GM13976 (cell line): ENCODE measurements at regions not wholly inside any gene's neighbourhood (a gene's known extent, or its start where the extent isn't known, plus 50 kb on each side); places are given as distances from the start of the nearest gene placed in this dataset.
"Not testable (repeated sequence)": the region's sequence is repeated elsewhere in the genome, so short reads cannot be mapped to it uniquely, and the experiment has no call there.

Source experiments
- DNase-seq: peaks from one replicate; pipeline ENCODE4 v3.0.0; 2012; ENCODE audit warnings: low spot score
- in situ Hi-C: fragments of 300-500 bp; cut with MboI; formaldehyde crosslinking; loops from one replicate; pipeline ENCODE4 v1.12.0; 2022; ENCODE audit warnings: low sequenced_read_pairs, mixed read lengths, inconsistent platforms; ENCODE audit not compliant: unreplicated experiment
- TF ChIP-seq, protein P1 (sequence below): IDR thresholded peaks from 2 replicates; pipeline ENCODE4 v1.5.1; 2012; ENCODE audit warnings: borderline replicate concordance, mild to moderate bottlenecking; ENCODE audit not compliant: insufficient read depth; ENCODE audit errors: extremely low read depth, missing control alignments, control extremely low read depth

DNA sequence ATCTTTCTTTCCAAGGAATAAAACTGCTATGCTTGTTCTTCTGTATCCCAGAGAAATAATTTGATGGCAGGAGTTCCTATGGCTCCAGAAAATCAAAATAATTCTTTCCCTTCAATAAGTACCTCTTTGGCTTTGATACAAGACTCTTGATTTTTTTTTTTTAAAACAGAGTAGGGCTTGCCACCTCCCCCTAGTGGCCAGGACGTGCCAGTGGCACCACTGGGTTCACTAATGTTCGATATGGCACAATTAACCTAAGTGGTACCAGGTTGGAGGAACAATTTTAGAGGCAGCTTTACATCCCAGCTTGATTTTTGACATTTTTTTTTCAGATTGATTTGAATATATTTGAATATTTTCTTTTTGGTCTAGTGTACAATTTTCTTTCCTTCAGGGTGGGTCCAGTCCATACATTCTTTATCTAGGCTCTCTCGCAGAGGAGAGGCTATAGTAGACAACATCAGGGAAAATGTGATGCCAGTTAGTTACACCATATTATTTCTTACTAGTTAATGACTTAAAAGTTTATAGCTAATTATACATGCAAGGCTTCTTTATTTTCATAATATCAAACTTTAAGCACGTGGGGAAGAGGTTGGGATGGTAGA lies 330.9 kb downstream of the S1PR1 start:
- DNase-seq = peak; percentile 33
- TF ChIP-seq, protein P1, sequence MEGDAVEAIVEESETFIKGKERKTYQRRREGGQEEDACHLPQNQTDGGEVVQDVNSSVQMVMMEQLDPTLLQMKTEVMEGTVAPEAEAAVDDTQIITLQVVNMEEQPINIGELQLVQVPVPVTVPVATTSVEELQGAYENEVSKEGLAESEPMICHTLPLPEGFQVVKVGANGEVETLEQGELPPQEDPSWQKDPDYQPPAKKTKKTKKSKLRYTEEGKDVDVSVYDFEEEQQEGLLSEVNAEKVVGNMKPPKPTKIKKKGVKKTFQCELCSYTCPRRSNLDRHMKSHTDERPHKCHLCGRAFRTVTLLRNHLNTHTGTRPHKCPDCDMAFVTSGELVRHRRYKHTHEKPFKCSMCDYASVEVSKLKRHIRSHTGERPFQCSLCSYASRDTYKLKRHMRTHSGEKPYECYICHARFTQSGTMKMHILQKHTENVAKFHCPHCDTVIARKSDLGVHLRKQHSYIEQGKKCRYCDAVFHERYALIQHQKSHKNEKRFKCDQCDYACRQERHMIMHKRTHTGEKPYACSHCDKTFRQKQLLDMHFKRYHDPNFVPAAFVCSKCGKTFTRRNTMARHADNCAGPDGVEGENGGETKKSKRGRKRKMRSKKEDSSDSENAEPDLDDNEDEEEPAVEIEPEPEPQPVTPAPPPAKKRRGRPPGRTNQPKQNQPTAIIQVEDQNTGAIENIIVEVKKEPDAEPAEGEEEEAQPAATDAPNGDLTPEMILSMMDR = peak; percentile 79
- in situ Hi-C loops = no loop called here

DNA sequence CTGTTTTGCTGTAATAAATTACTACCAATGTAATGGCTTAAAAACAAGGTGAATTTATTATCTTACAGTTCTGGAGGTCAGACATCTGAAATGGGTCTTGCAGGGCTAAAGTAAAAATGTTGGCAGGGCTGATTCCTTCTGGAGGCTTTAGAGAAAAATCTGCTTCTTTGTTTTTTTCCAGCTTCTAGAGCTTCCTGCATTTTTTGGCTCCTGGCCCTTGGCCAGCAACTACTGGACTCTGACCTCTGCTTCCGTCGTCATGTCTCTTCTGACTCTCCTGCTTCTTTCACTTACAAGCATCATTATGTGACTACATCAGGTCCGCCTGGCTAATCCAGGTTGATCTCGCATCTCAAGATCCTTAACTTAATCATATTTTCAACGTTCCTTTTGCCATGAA lies 350.9 kb downstream of the S1PR1 start:
- in situ Hi-C loops = no loop called here
- TF ChIP-seq, protein P1 = no peak
- DNase-seq = no peak

DNA sequence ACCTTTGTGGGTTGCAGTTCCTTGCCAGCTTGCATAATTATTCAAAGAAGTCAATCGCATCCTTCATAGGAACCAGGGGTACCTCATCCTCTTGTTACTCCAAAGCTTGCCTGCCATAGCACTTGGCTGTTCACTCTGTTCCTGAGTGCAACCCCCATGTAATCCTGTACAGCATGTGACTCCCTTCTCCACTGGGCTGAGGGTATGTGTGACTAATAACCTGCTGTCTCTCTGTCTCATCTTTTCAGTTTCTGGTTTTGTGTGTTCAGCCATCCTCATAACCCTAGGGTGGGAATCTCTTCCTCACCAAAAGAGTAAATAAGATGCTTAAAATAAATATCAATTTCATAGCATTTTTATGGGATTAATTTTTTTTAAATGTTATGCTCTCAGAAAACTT lies 351.9 kb downstream of the S1PR1 start:
- in situ Hi-C loops = no loop called here
- DNase-seq = no peak
- TF ChIP-seq, protein P1 = no peak

DNA sequence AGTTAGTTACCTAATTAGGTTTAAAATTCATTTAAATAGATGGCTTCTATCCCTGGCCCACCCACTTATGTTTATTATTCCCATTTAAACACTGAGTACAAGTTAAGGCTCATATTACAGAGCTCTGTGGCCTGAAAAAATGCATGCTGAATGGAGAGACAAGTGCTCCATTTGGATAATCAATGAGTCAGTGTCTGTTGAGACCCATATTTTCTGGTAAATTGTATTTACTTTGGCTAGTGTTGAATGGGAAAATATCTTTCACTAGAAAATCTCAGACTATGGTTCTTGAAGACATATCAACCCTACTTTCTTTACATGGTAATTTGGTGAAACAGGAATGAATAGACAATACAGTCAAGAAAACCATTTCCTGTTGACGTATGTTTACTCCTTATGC lies 356.0 kb downstream of the S1PR1 start:
- in situ Hi-C loops = no loop called here
- TF ChIP-seq, protein P1 = no peak
- DNase-seq = no peak

DNA sequence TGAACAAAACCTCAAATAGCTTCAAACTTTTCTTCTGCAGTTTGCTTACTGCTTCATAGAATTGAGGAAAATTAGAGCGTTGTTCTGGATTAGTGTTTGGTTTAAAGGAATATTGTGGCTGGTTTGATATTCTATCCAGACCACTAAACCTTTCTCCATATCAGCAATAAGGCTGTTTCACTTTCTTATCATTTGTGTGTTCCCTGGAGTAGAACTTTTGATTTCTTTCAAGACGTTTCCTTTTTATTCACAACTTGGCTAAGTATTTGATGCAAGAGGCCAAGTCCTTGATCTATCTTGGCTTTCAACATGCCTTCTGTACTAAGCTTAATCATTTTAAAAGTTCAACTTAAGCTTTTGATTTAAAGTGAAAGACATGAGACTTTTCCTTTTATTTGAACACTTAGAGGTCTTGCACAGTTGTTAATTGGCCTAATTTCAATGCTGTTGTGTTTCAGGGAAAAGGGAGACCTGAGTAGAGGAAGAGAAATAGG lies 359.1 kb downstream of the S1PR1 start:
- DNase-seq = no peak

DNA sequence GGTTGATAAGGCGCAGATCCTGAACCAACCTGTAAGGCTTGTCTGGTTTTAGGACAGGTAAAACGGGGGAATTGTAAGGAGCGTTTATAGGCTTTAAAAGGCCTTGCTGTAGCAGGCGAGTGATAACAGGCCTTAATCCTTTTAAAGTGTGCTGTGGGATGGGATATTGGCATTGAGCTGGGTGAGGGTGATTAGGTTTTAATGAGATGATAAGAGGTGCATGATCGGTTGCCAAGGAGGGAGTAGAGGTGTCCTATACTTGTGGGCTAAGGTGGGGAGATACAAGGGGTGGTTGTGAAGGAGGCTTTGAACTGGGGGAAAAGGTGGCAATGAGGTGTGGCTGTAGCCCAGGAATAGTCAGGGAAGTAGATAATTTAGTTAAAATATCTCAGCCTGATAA lies 363.8 kb downstream of the S1PR1 start:
- in situ Hi-C loops, DNase-seq: not testable (repeated sequence)

More for the DNA sequence above, 359.1 kb downstream of the S1PR1 start:
- in situ Hi-C loops = no loop called here
- TF ChIP-seq, protein P1 = no peak

DNA sequence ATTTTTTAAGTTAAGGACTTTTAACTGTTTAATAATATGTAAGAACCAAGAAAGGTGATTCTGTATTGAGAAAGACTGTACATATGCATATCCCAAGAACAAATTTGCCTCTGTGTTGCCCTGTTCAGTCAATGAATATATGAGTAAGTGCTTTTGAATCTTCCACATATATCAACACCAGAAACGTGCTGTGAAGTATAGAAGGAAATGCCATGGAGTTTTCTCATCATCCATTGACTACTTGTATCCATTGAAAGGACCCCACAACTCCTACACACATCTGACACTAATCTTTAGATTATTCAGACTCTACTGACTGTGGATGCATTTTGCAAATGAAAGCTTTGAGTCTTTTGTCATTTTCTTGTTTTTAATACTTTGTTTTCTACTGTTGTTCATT lies 366.9 kb downstream of the S1PR1 start:
- no peak for DNase-seq
- in situ Hi-C loops = no loop called here
- TF ChIP-seq, protein P1 = no peak
